ENCODE measurements at regions not wholly inside any gene's neighbourhood (a gene's known extent, or its start where the extent isn't known, plus 50 kb on each side); places are given as distances from the start of the nearest gene placed in this dataset.

DNA sequence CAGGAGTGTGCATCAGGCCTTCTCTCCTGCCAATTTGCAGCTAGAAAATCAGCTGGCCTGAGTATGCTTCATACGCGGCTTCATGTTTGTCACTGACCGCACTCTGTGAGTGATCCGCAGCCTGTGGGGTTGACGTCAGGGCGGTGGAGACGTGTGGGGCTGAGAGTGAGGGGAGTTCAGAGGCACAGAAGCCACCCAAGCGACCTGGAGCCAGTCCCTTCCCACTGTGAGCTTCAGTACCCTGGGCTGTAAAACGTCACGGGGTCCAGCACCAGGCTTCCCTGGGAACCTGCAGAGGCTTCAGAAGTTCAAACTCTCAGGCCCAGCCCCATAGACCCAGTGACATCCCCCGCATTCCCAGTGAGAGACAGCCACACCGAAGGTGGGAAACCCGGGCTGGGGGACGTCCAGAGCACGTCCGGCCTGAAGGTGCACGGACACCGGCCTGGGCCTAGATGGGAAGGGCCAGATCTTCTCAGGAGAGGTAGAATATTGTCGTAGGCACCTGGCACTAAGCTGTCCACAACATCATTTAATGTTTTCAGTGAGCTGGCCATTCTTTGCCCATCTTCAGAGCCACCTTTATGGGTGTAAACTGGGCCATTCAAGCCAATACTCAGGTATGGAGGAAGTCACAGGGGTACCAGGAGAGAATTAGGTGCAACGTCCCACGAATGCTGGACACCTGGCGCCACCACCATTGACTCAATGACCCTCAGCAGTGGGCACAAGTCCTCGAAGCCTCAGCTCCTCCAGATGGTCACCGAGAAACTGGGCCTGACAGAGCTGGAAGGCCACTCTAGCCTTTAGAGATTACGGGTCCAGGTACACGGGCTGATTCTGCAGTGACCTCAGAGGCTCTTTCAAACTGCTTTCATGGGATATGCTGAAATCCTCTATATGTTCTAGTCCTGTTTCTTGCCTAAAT is 235.6 kb upstream of the MYT1L start:
- Mint-ChIP-seq H3K27me3 (ENCODE audit: insufficient read depth, unreplicated experiment) (peaks cover 4% of the 10 kb centered on the region), H3K27ac (ENCODE audit: unreplicated experiment) (no peak overlapping the region), H3K9me3 (ENCODE audit: unreplicated experiment) (no peaks in the 10 kb centered on the region), H3K36me3 (ENCODE audit: insufficient read depth, unreplicated experiment) (no peaks in the 10 kb centered on the region), H3K4me3 (ENCODE audit: unreplicated experiment) (no peak overlapping the region), H3K4me1 (ENCODE audit: low read depth, unreplicated experiment) (no peaks in the 10 kb centered on the region)
- Histone ChIP-seq H3K4me1 (no peaks in the 10 kb centered on the region), H3K27me3 (replicated peaks; ENCODE audit: control insufficient read depth, insufficient read depth, low read length) (no peaks in the 10 kb centered on the region), H3K36me3 (ENCODE audit: control insufficient read depth, insufficient read depth, low read length) (no peaks in the 10 kb centered on the region), H3K9me3 (no peaks in the 10 kb centered on the region), H3K4me3 (ENCODE audit: low read depth, low read length) (no peak overlapping the region)
- BruUV-seq (replicated peaks): no TSS peak
- ChIA-PET POLR2A (no interaction called here), CTCF (no interaction called here)
- TF ChIP-seq, protein P1, sequence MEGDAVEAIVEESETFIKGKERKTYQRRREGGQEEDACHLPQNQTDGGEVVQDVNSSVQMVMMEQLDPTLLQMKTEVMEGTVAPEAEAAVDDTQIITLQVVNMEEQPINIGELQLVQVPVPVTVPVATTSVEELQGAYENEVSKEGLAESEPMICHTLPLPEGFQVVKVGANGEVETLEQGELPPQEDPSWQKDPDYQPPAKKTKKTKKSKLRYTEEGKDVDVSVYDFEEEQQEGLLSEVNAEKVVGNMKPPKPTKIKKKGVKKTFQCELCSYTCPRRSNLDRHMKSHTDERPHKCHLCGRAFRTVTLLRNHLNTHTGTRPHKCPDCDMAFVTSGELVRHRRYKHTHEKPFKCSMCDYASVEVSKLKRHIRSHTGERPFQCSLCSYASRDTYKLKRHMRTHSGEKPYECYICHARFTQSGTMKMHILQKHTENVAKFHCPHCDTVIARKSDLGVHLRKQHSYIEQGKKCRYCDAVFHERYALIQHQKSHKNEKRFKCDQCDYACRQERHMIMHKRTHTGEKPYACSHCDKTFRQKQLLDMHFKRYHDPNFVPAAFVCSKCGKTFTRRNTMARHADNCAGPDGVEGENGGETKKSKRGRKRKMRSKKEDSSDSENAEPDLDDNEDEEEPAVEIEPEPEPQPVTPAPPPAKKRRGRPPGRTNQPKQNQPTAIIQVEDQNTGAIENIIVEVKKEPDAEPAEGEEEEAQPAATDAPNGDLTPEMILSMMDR (IDR thresholded peaks at IDR 0.05; ENCODE audit: insufficient read depth in 1 of 2, low read depth in 1 of 2, low read length in 1 of 2, severe bottlenecking in 1 of 2, unreplicated experiment in 1 of 2): no peak
- intact Hi-C loops (cut with micrococcal nuclease; ENCODE audit: unreplicated experiment): no loop called here
- no peak for DNase-seq

DNA sequence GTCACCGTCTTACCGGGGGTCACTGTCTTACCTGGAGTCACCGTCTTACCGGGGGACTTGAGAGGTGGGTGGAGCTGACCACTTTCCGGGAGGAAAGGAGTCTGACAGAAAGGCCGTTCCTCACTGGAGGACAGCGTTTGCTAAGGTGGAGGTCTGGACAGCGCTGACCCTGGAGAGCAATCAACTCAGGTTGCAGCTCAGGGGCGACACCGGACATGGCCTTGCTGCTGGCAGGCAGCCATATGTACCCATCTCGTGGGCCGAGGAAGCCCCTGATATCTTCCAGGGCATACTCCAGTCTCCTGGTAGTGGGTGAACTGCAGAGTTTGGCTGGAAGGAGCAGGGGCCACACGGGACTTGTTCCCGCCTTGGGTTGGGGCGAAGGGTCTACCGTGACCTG is 234.6 kb upstream of the MYT1L start:
- Histone ChIP-seq H3K36me3 (ENCODE audit: control insufficient read depth, insufficient read depth, low read length) (no peaks in the 10 kb centered on the region), H3K9me3 (no peaks in the 10 kb centered on the region), H3K27me3 (replicated peaks; ENCODE audit: control insufficient read depth, insufficient read depth, low read length) (no peaks in the 10 kb centered on the region), H3K4me1 (no peaks in the 10 kb centered on the region), H3K4me3 (ENCODE audit: low read depth, low read length) (no peak overlapping the region)
- BruUV-seq (replicated peaks): no TSS peak
- POLR2A ChIA-PET: no interaction called here
- H3K27ac Mint-ChIP-seq (ENCODE audit: unreplicated experiment): no peak overlapping the region
- H3K4me1 Mint-ChIP-seq (ENCODE audit: low read depth, unreplicated experiment): no peaks in the 10 kb centered on the region
- CTCF ChIA-PET: no interaction called here
- TF ChIP-seq, protein P1 (IDR thresholded peaks at IDR 0.05; ENCODE audit: insufficient read depth in 1 of 2, low read depth in 1 of 2, low read length in 1 of 2, severe bottlenecking in 1 of 2, unreplicated experiment in 1 of 2): no peak
- peaks cover 5% of the 10 kb centered on the region for H3K27me3 Mint-ChIP-seq (ENCODE audit: insufficient read depth, unreplicated experiment)
- no peaks in the 10 kb centered on the region for H3K36me3 Mint-ChIP-seq (ENCODE audit: insufficient read depth, unreplicated experiment)
- H3K9me3 Mint-ChIP-seq (ENCODE audit: unreplicated experiment): no peaks in the 10 kb centered on the region
- intact Hi-C loops (cut with micrococcal nuclease; ENCODE audit: unreplicated experiment): no loop called here
- DNase-seq: no peak
- H3K4me3 Mint-ChIP-seq (ENCODE audit: unreplicated experiment): no peak overlapping the region

DNA sequence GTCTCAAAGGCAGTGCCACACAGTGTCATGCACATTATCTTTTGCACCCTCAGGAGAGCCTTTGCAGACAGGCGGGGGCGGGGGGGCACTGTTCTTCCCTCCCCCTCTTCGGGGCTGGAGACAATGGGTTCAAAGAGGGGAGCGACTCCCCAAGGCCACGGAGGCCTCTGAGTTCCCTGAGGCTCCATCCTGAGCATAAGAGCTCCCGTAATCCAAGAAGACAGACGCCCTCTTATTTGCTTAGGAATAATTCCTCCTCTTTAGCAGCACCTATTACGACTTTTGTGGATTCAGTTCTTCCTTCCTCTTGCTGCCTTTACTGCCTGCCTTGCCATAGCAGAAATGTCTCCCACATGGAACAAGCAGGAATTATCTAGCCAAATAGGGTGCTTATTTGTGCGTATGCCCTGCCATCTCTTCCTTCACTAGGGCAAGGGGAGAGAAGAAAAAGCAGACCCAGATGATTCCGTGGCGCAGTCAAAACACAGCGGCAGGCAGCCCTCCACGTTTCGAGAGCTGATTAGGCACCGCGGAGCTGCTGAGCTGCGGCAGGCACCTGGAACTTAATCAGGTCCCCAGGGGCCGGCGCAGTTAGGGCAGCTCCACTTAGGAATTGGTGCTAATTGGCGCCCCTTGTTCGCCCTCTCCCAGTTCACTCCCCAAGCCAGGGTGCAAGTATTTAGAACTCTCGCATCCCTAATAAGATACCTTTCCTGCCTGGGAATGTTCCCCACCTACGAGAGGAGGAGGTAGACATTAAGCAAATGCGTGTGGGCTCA is 233.4 kb upstream of the MYT1L start:
- Histone ChIP-seq H3K9me3 (no peaks in the 10 kb centered on the region), H3K4me3 (ENCODE audit: low read depth, low read length) (no peak overlapping the region), H3K36me3 (ENCODE audit: control insufficient read depth, insufficient read depth, low read length) (no peaks in the 10 kb centered on the region), H3K27me3 (replicated peaks; ENCODE audit: control insufficient read depth, insufficient read depth, low read length) (no peaks in the 10 kb centered on the region), H3K4me1 (no peaks in the 10 kb centered on the region)
- ChIA-PET CTCF (no interaction called here), POLR2A (no interaction called here)
- H3K27ac Mint-ChIP-seq (ENCODE audit: unreplicated experiment): no peak overlapping the region
- H3K4me1 Mint-ChIP-seq (ENCODE audit: low read depth, unreplicated experiment): no peaks in the 10 kb centered on the region
- no peak for DNase-seq
- BruUV-seq (replicated peaks): no TSS peak
- intact Hi-C loops (cut with micrococcal nuclease; ENCODE audit: unreplicated experiment): no loop called here
- H3K27me3 Mint-ChIP-seq (ENCODE audit: insufficient read depth, unreplicated experiment): peaks cover 7% of the 10 kb centered on the region
- TF ChIP-seq, protein P1 (IDR thresholded peaks at IDR 0.05; ENCODE audit: insufficient read depth in 1 of 2, low read depth in 1 of 2, low read length in 1 of 2, severe bottlenecking in 1 of 2, unreplicated experiment in 1 of 2): no peak
- H3K9me3 Mint-ChIP-seq (ENCODE audit: unreplicated experiment): no peaks in the 10 kb centered on the region
- H3K36me3 Mint-ChIP-seq (ENCODE audit: insufficient read depth, unreplicated experiment): no peaks in the 10 kb centered on the region
- no peak overlapping the region for H3K4me3 Mint-ChIP-seq (ENCODE audit: unreplicated experiment)

Measured in Caco-2 (cell line).